CD1c-positive myeloid dendritic cell (primary cell): ENCODE measurements at regions not wholly inside any gene's neighbourhood (a gene's known extent, or its start where the extent isn't known, plus 50 kb on each side); places are given as distances from the start of the nearest gene placed in this dataset.
"Not testable (repeated sequence)": the region's sequence is repeated elsewhere in the genome, so short reads cannot be mapped to it uniquely, and the experiment has no call there.

Experiments
- DNase-seq: peaks from one replicate; pipeline ENCODE4 v3.0.0-alpha.2; 2016; ENCODE audit errors: extremely low spot score

GRCh38 chr2:13597176-13597575 lies 880.4 kb downstream of the TRIB2 start:
- no peak for DNase-seq

GRCh38 chr2:13601506-13601905 lies 884.8 kb downstream of the TRIB2 start:
- DNase-seq: no peak

GRCh38 chr2:13604951-13605661 lies 888.4 kb downstream of the TRIB2 start:
- DNase-seq: no peak

GRCh38 chr2:13607139-13607538 lies 890.4 kb downstream of the TRIB2 start:
- DNase-seq: no peak

GRCh38 chr2:13611939-13612338 lies 895.2 kb downstream of the TRIB2 start:
- DNase-seq: no peak

GRCh38 chr2:13616059-13616458 lies 899.3 kb downstream of the TRIB2 start:
- DNase-seq: no peak

- no peak for DNase-seq
Measured at GRCh38 chr2:13616616-13617015, 899.9 kb downstream of the TRIB2 start.

- no peak for DNase-seq
Measured at GRCh38 chr2:13628122-13628521, 911.4 kb downstream of the TRIB2 start.

GRCh38 chr2:13638181-13638580 lies 921.4 kb downstream of the TRIB2 start:
- DNase-seq: no peak

- no peak for DNase-seq
Measured at GRCh38 chr2:13649918-13650317, 933.2 kb downstream of the TRIB2 start.

- no peak for DNase-seq
Measured at GRCh38 chr2:13650586-13651180, 933.9 kb downstream of the TRIB2 start.

GRCh38 chr2:13651684-13652131 lies 935.0 kb downstream of the TRIB2 start:
- DNase-seq: no peak

GRCh38 chr2:13652531-13653313 lies 936.0 kb downstream of the TRIB2 start:
- DNase-seq: no peak

- no peak for DNase-seq
Measured at GRCh38 chr2:13654416-13654815, 937.7 kb downstream of the TRIB2 start.

- DNase-seq: no peak
Measured at GRCh38 chr2:13660231-13660630, 943.5 kb downstream of the TRIB2 start.

- DNase-seq: no peak
Measured at GRCh38 chr2:13662055-13662454, 945.3 kb downstream of the TRIB2 start.

GRCh38 chr2:13666582-13667414 lies 950.1 kb downstream of the TRIB2 start:
- no peak for DNase-seq

GRCh38 chr2:13667415-13667757 lies 950.6 kb downstream of the TRIB2 start:
- no peak for DNase-seq

- DNase-seq: no peak
Measured at GRCh38 chr2:13669607-13670006, 952.9 kb downstream of the TRIB2 start.

GRCh38 chr2:13673821-13674220 lies 957.1 kb downstream of the TRIB2 start:
- DNase-seq: not testable (repeated sequence)

GRCh38 chr2:13676269-13676668 lies 956.2 kb upstream of the LRATD1 start:
- no peak for DNase-seq

- DNase-seq: no peak
Measured at GRCh38 chr2:13681936-13682335, 950.6 kb upstream of the LRATD1 start.
